ENCODE measurements at regions not wholly inside any gene's neighbourhood (a gene's known extent, or its start where the extent isn't known, plus 50 kb on each side); places are given as distances from the start of the nearest gene placed in this dataset.

GRCh38 chr2:2704428-2705090 lies 373.5 kb upstream of the MYT1L start:
- DNase-seq = no peak

- DNase-seq = no peak
Measured at GRCh38 chr2:2703762-2704427, 372.8 kb upstream of the MYT1L start.

DNA sequence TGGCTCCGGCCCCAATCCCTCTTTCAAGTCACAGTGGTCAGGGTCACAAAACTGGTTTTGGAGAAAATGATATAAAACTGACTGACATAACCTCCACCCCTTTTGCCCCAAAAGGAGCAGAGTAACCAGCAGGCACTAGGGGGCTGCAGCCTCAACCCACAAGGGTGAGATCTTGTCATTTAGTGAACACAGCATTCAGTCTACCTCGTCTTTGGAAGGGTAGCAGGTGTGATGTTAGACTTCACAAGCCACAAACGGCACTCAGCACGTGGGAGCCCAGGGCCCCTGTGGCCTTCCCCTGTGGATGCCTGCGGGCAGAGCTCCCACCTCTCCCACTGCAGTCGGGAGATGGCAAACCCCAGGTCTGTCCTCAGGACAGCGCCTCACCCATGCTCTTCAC lies 372.1 kb upstream of the MYT1L start:
- no peak for DNase-seq

DNA sequence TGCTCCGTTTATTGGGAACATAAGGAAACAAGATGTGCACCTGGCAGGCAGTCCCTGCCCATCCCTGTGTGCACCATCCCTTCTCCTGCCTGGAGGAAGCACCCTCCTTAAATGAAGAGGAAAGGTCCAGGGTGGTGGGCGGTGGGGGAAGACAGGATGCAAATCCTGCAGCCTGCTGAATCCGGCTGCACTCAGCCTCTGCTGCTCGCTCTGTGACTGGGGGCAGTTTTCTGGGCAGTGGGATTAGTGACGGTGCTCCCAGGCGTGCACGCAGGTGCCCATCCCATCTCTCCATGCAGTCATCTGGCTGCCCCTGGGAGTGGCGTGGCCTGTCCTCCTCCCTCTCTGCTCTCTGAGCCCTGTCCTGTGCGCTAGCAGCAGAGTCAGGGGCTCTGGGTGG lies 371.3 kb upstream of the MYT1L start:
- DNase-seq = no peak

DNA sequence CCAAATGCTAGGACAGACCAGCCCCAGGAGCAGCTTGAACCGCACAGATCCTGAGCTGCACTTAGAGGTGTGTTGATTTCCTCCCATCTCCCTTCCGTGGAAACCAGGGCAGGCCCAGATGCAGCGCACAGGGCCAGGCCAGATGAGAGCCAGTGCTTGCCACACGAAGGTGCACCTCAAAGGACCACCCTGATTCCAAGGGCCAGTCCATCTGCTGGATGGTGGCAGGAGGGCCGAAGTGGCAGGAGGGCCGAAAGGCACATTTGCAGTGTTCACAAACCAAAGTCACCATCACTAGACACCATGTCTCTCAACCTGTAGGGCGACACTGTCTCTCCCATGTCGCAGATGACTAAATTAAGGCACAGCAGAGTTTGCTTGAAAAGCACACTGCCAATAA lies 370.7 kb upstream of the MYT1L start:
- DNase-seq = no peak

DNA sequence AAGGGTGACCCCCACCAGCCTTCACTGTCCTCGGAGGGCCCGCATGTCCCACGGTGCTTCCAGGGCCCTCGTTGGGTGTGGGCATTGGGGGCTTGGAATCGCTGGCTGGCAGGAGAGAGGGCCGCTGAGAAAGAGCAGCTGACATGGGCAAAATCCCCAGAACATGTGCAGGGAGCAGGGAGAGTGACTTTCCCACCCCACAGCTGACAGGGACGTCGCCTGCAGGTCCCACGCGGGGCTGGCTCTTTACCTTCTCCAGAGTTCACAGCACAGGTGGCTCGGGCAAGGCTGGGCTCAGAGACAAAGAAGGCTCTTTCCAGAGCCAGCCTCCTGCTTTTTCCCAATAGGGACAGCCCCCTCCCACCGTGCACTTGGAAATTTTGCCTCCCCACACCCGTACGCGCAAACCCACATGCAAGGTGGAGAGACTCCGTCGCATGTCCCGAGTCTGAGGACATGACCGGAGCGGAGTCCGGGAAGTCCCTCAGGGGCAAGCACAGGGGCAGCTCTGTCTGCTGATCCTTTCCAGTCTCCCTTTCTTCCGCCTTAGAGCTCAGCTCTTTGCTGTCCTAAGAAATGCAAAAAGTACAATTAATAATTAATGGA lies 370.2 kb upstream of the MYT1L start:
- no peak for DNase-seq

DNA sequence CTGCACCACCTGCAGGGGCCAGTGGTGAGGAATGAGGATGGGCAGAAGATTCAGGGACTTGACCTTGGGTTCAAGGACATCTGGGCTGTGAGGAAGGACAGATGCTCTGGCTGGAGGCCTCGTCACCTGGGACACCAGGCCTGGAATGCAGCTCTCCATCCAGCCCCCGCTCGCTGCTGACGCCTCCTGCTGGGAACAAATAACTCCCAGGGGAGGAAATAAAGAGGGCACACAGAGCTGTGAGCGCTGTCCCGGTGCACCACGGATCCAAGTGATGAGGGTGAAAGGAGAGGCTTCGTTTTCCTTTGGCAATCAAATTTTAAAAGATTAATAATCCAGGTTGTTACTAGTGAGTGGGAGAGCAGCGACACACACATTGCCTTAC lies 368.0 kb upstream of the MYT1L start:
- DNase-seq = no peak

- no peak for DNase-seq
Measured at GRCh38 chr2:2698182-2699120, 367.4 kb upstream of the MYT1L start.

GRCh38 chr2:2696733-2697455 lies 365.8 kb upstream of the MYT1L start:
- no peak for DNase-seq

GRCh38 chr2:2696325-2696724 lies 365.2 kb upstream of the MYT1L start:
- DNase-seq = no peak

DNA sequence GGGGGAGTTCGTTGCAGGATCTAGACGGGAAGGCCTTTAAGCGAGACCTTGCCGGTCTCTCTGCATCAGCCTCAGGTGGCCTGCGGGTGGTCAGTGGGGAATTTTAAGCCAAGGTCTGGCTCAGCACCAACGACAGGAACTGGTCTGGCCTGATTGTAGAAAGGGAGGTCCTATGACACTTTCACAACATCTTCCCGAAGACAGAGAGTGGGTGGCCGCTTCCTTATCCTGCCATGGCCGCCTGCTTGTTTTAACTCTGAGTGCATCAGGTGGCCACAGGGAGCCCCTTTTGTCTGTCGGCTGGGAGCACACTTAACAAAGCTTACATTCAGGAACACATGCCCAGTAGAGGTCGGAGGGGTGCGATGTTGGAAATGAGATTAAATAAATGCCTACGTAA lies 363.7 kb upstream of the MYT1L start:
- no peak for DNase-seq

DNA sequence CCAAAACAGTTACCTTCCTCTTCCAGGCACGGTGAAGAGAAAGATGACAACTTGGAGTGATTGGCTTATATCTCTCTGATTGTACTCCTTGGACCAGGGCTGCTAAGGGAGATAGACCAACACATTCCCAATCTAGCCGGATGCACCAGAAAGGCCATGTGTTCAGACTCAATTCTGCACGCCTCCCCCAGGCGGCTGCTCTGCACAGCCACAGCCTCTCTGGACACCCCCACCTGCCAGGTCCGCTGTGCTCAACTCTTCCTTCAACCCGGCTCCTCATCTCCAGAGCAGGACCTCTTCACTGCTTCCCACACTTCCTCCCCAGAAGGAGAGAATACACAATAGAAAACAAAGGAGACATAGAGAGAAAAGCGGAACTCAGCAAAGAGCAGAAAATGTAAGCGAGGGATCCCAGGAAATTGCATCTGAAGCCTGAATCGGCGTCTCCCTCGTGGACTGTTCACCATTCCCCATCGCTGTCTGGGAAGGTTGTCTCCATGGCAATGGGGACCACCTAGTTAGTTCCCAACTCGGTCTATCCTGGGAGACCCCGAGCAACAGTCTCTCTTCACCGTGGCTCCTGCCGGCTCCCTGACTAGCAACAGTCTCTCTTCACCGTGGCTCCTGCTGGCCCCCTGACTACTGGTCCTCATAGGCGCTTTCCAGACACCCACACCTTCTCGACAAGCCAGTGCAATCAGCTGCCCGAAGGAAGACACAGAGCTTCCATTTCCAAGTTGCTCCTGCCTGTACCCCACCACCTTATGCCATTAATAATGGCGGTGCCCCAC lies 361.7 kb upstream of the MYT1L start:
- DNase-seq = no peak

DNA sequence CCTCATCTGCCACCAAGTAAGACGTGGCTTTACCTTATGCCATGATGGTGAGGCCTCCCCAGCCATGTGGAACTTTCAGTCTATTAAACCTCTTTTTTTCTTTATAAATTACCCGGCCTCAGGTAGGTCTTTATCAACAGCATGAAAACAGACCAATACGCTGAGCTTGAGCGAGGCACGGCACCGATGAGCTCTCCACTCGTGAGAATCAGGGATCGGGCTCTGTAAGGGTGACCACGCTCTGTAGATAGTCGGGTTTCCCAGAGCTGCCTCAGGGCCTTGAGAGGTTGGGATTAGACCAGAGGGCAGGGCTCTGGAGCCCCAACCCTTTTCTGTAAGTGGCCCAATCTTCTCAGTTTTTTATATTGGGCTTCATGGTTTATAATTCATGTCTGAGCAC lies 360.3 kb upstream of the MYT1L start:
- no peak for DNase-seq

GRCh38 chr2:2690985-2691384 lies 359.9 kb upstream of the MYT1L start:
- DNase-seq = no peak

GRCh38 chr2:2689306-2689705 lies 358.2 kb upstream of the MYT1L start:
- no peak for DNase-seq

DNA sequence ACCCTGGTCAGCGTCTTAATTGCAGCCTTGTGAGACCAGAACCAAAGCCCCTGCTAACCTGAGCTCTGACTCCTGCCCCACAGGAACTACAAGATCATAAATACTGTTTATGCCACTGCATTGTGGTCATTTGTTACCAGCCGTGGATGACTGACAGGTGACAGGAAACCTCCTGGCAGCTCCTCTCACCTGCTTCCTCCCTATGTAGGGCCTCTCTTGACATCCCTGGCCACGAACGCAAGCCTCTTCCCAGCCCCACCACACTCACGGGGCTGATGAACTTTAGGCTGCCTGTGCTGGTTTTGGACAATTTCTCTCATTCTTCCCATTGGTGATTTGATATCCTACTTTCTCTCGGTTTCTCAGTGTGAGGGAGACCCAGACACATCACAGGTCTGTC lies 357.2 kb upstream of the MYT1L start:
- no peak for DNase-seq

- DNase-seq = no peak
Measured at GRCh38 chr2:2687745-2688144, 356.7 kb upstream of the MYT1L start.

GRCh38 chr2:2686222-2686621 lies 355.1 kb upstream of the MYT1L start:
- DNase-seq = no peak

GRCh38 chr2:2683606-2684224 lies 352.6 kb upstream of the MYT1L start:
- no peak for DNase-seq

GRCh38 chr2:2682700-2683342 lies 351.7 kb upstream of the MYT1L start:
- DNase-seq = no peak

- no peak for DNase-seq
Measured at GRCh38 chr2:2681711-2682251, 350.7 kb upstream of the MYT1L start.

Data from NCI-H226 (cell line).